ENCODE measurements at regions not wholly inside any gene's neighbourhood (a gene's known extent, or its start where the extent isn't known, plus 50 kb on each side); places are given as distances from the start of the nearest gene placed in this dataset.

- TF ChIP-seq CTCF (IDR thresholded peaks at IDR 0.05; ENCODE audit: extremely low read depth in 1 of 2, insufficient read depth in 1 of 2, low read depth in 1 of 2, low read length in 2 of 2) (no peak), POLR2AphosphoS5 (IDR thresholded peaks at IDR 0.05; ENCODE audit: insufficient read depth, low read depth, low read length) (no peak), POLR2A (IDR thresholded peaks at IDR 0.05; ENCODE audit: low read depth, low read length) (no peak)
These were observed 215.3 kb upstream of the MEF2C start for GRCh38 chr5:89098199-89098756.

Measured in endothelial cell of umbilical vein (primary cell).